ENCODE measurements at regions not wholly inside any gene's neighbourhood (a gene's known extent, or its start where the extent isn't known, plus 50 kb on each side); places are given as distances from the start of the nearest gene placed in this dataset.
A peak's percentile ranks its signal among the peaks of the same experiment; 100 is the strongest.

DNA sequence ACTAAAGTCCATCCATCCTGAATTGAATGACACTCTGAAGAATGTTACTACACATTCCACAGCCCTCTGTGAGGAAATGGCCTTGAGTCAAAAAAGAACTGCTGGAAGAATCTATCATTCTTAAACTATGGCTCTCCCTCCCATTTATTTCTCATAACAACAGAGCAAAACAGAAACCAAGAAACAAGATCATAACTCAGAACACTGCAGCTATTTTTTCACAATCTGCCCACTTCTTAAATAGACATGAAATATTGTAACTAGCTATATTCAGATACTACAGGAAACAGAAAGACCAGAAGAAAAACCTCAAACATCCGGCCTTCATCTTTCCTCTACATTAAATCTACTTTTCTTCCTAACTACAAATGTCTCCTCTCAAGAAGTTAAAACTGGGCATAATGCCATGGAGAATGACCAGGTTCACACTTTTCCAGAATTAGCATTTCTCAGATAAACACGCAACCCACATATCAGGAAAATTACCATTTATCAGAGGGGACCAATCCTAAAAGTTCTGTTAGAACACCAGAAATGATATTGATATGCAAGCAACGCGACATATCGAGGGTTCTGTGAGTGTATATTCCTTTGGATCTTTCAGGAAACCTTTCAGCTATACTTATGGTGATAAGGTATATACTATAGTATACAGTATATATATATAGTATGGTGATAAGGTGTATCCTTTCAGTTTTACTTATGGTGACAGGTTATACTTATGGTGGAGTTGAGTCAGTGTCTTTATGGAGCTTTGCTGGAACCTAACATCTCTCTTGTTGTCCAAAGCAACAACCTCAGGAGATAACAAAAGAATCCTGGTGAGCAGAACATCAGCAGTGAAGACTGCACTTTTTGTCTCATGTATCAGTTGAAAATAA is 60.4 kb upstream of the IRF2 start (continued):
- TF ChIP-seq MTA3 (IDR thresholded peaks at IDR 0.05; ENCODE audit: borderline replicate concordance, low read length): peak; percentile 93; the same call in 1 of the 2 replicates
- TF ChIP-seq SKIL (IDR thresholded peaks at IDR 0.05; ENCODE audit: low read depth, poor library complexity, severe bottlenecking): peak; percentile 57
- TF ChIP-seq NFYB (IDR thresholded peaks at IDR 0.05; ENCODE audit: insufficient read depth, low read depth, low read length): no peak
- TF ChIP-seq SREBF2 (IDR thresholded peaks at IDR 0.05; ENCODE audit: low read length): no peak
- no peak for TF ChIP-seq HDAC2 (IDR thresholded peaks at IDR 0.05)
- TF ChIP-seq ZNF274 (IDR thresholded peaks at IDR 0.05; ENCODE audit: insufficient read depth, insufficient read length): no peak
- TF ChIP-seq MEF2B (IDR thresholded peaks at IDR 0.05; ENCODE audit: partially characterized antibody, poor library complexity, severe bottlenecking): peak; percentile 91
- TF ChIP-seq RCOR1 (conservative IDR thresholded peaks at IDR 0.05; ENCODE audit: low read depth, low read length): no peak
- TF ChIP-seq FOS (IDR thresholded peaks at IDR 0.05; ENCODE audit: borderline replicate concordance, extremely low read depth, insufficient read length): no peak
- peak; percentile 70 for TF ChIP-seq GABPA (IDR thresholded peaks at IDR 0.05; ENCODE audit: low read depth)
- TF ChIP-seq YBX1 (IDR thresholded peaks at IDR 0.05): no peak
- no peak for TF ChIP-seq SIN3A (IDR thresholded peaks at IDR 0.05; ENCODE audit: low read depth, low read length)
- TF ChIP-seq EGR1 (IDR thresholded peaks at IDR 0.05; ENCODE audit: borderline replicate concordance in 1 of 2, low read depth in 2 of 2, low read length in 2 of 2): no peak
- TF ChIP-seq SMARCA5 (IDR thresholded peaks at IDR 0.05): no peak
- peak; percentile 68 for TF ChIP-seq ZBED1 (IDR thresholded peaks at IDR 0.05; ENCODE audit: borderline replicate concordance)
- no peak for TF ChIP-seq TCF7 (IDR thresholded peaks at IDR 0.05; ENCODE audit: borderline replicate concordance)
- TF ChIP-seq POU2F2 (IDR thresholded peaks at IDR 0.05; ENCODE audit: borderline replicate concordance, low read depth, low read length): 0 out of 3 replicates have a peak, but pooled peaks have one; percentile 35
- peak; percentile 69 for TF ChIP-seq MTA2 (IDR thresholded peaks at IDR 0.05; ENCODE audit: low read depth)
- peak; percentile 19 to 61; a peak in 3 of 4 replicates for TF ChIP-seq BHLHE40 (IDR thresholded peaks at IDR 0.05; ENCODE audit: borderline replicate concordance in 1 of 2, low read depth in 2 of 2, low read length in 1 of 2)
- TF ChIP-seq STAT1 (conservative IDR thresholded peaks at IDR 0.05): no peak
- TF ChIP-seq, protein P1, sequence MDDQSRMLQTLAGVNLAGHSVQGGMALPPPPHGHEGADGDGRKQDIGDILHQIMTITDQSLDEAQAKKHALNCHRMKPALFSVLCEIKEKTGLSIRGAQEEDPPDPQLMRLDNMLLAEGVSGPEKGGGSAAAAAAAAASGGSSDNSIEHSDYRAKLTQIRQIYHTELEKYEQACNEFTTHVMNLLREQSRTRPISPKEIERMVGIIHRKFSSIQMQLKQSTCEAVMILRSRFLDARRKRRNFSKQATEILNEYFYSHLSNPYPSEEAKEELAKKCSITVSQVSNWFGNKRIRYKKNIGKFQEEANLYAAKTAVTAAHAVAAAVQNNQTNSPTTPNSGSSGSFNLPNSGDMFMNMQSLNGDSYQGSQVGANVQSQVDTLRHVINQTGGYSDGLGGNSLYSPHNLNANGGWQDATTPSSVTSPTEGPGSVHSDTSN (IDR thresholded peaks at IDR 0.05; ENCODE audit: insufficient replicate concordance, low read depth, low read length): no peak
- TF ChIP-seq EZH2 (IDR thresholded peaks at IDR 0.05; ENCODE audit: borderline replicate concordance, control insufficient read depth, low read depth, low read length): no peak
- TF ChIP-seq BMI1 (IDR thresholded peaks at IDR 0.05; ENCODE audit: borderline replicate concordance): no peak; the same call in 1 of the 2 replicates
- no peak for TF ChIP-seq ELK1 (IDR thresholded peaks at IDR 0.05; ENCODE audit: low read depth, low read length)

All from GM12878 (cell line).